GM19397 (cell line): ENCODE measurements at regions not wholly inside any gene's neighbourhood (a gene's known extent, or its start where the extent isn't known, plus 50 kb on each side); places are given as distances from the start of the nearest gene placed in this dataset.
"Not testable (repeated sequence)": the region's sequence is repeated elsewhere in the genome, so short reads cannot be mapped to it uniquely, and the experiment has no call there.

ENCODE experiments used
- ATAC-seq: cut with Tn5 transposase; IDR thresholded peaks from one replicate; pipeline ENCODE4 v1.9.1; 2021; ENCODE audit warnings: mild to moderate bottlenecking, moderate library complexity; ENCODE audit not compliant: unreplicated experiment

DNA sequence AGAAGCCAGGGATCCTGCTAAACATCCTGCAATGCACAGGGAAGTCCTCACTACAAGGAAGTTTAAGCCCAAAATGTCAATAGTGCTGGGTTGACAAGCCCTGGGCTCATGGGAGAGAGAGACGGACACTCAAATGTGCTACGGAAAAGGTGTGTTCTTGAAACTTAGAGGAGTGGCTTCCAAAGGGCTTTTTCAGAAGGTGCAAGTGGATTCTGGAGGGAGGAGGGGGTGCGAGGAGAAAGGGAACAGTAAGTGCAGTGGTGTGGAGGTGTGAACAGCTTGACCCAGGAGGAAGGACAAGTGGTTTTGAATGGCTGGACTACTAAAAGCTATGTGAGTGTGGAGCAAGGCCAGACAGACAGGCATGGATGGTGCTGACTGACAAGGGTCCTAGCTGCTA lies 50.4 kb upstream of the CECR2 start:
- ATAC-seq, result no peak

DNA sequence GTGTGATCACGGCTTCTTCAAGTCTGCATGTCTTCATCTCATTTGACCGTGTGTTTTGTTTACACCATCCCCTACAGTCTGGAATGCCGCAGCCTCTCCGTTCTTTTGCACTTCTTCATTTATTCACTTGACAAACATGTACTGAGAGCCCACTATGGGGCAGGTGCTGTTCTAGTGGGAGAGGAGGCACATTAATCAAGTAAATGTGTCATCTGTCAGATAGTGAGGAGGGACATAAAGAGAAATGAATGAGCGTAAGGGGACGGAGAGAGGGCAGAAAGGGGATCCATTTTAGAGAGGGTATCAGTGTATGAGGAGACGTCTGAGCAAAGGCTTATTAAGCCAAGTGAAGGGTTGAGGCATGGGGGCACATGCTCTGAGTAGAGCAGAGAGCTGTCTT lies 54.0 kb upstream of the CECR2 start:
- no peak for ATAC-seq

DNA sequence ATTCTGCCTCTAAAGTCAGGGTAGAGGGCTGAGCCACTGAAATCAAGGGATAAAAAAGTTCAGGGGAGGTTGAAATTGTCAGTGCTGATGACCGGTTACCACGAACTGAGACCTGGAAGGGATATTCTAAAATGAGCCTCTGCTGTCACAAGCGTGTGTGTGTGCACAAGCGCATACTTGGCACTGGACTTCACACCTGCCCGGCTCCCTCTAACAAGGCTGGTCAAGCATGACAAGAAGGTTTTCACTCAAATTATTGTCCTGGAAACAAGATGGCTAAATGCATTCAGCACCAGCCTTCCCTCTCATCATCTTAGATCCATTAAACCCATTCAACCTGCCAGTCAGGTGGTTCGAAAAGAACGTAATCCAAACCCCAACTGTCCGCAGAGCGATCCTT lies 54.8 kb upstream of the CECR2 start:
- ATAC-seq, result no peak

- ATAC-seq, result no peak
Measured at GRCh38 chr22:17313626-17314025, 55.6 kb upstream of the CECR2 start.

DNA sequence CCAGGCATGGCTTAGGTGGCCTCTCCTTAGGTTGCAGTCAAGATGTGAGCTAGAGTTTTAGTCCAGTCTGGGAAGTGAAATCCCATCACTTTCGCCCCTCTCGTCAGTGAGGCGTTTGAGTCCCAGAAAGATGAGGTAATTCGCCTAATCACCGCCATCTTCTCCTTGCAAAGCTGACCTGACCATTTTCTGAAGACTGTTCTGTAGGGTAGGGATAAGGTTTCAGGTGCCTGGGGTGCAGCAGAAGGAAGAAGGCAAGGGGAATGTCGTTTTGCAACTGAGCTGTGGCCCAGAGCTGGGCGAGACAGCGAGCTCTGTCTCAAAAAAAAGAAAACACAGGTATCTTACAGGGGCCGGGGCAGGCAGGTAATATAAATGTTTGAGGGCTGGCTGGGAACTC lies 61.7 kb upstream of the CECR2 start:
- no peak for ATAC-seq

DNA sequence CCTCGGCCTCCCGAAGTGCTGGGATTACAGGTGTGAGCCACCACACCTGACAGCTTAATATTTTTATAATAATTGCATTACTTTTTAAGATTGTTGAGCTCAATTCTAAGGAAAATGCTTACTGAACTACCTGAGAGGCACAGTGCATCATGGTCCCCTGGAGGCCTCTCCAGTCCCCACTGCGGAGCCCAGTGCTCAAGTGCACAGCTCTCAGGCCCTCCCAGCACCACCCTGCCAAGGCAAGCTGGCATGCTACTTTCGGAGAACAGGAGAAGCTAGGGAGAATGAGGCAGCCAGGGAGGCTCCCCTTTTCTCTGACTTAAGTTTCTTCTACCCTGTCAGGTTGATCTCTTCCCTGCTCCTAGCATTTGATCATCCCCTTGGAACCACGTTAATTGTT lies 64.2 kb upstream of the CECR2 start:
- no peak for ATAC-seq

DNA sequence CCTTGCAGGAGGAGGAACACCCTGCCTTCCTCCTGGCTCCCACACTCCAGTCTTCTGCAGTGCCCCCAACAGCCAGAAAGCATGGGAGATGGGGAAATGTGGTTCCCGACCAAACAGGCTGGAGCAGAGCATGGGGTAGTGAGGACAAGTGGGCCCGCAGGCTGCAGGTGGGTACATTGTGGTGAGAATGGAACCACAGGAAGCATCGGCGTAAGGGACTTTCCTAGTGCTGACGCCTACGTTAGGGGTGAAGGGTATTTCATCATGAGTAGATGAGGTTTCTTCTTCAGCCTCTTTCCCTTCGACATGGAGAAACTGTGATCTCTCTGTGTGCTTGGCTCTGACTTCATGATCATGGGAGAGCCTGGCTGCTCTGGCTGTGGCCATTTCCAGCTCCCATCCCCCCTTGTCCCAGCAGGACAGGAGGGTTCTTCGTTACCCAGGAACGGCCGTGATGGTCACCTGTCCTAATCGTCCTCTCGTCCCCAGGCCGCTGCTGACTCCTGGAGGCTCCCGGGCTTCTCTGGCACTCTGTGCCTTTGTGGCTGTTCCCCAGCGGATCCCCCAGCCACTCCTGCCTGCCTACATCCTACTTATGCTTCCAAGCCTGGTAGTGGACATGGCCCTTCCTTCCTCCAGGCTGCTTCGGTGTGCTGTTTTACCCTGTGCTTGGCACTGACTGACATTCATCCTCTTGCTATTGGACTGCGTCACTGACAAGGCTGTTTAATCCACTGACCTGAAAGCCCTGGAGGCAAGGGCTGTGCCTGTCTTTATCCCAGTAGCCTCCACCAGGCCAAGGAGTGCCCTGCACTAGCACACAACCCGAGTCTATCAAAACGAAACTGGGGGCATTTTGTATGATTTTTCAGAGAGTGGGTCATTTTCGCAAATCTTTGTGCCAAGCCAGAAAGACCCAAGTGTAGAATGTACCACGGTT lies 65.2 kb upstream of the CECR2 start:
- ATAC-seq, result peak; percentile 85

GRCh38 chr22:17303441-17303839 lies 65.8 kb upstream of the CECR2 start:
- no peak for ATAC-seq

GRCh38 chr22:17302616-17303015 lies 66.6 kb upstream of the CECR2 start:
- ATAC-seq, result no peak

GRCh38 chr22:17300926-17301325 lies 68.3 kb upstream of the CECR2 start:
- no peak for ATAC-seq

- not testable (repeated sequence) for ATAC-seq
Measured at GRCh38 chr22:17298805-17299502, 70.3 kb upstream of the CECR2 start.

GRCh38 chr22:17285656-17286055 lies 66.4 kb upstream of the ADA2 start:
- no peak for ATAC-seq

DNA sequence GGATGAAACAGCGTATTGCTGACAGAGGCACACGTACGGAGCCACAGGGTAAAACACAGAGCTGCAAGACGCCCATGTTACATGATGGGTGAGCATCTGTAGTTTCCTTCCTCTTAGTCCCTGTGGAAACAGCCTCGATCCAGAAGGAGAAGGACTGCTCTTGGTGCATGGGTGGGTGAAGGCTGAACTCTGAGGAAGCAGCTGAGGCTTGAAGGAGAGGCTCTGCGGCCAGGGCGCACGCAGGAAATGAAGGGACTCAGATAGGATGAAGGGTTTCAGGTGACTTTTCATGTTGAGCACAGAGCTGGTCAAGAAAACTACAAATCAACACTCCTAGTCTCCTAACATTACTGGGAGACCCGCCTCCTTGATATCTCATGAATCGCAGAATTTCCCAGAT lies 65.7 kb upstream of the ADA2 start:
- no peak for ATAC-seq

DNA sequence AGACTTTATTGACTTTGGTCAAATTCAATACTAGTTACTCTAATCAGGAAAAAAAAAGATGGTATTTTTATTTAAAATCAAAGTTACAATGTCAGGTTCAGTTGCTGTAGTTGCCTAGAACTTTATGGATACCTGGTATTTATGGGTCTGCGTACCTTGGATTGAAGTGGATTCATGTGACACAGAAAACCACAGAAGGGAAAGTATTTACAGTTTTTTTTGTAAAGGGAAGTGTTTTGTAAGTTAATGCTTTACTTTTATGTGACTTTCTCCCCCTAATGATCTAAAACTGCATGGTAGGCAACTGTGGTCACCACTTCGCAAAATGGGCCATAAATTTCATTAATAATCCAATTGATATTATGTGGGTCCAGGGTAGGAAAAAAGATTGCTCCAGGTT lies 65.2 kb upstream of the ADA2 start:
- ATAC-seq, result no peak

DNA sequence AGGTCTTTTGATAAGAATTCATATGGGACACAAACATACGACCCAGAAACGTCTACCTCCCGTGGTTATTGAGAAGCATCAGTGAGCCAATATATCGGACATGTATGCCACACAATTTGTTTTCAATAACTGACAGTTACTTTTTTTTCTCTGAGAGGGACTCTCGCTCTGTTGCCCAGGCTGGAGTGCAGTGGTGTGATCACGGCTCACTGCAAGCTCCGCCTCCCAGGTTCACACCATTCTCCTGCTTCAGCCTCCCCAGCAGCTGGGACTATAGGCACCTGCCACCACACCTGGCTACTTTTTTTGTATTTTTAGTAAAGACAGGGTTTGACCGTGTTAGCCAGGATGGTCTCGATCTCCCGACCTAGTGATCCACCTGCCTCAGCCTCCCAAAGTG lies 64.6 kb upstream of the ADA2 start:
- ATAC-seq, result not testable (repeated sequence)

GRCh38 chr22:17283423-17283822 lies 64.2 kb upstream of the ADA2 start:
- no peak for ATAC-seq

DNA sequence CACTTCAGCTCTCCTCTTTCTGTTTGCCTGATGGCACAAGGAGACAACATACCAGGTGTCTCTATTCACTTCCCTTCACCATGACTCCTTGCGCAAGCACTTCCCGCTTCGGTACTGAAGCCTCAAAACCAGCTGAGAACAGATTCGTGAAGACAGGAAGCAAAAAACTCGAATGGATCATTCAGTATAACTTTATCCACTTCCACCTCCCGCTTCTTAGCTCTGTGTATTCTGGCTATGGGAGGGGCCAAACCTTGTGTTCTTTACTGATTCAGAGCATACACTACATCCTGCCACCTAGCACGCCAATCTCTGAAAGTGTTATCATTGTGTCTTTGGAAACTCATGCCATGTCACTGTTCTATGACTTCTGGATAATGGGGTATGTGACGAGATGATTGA lies 62.2 kb upstream of the ADA2 start:
- ATAC-seq, result no peak

- no peak for ATAC-seq
Measured at GRCh38 chr22:17281026-17281425, 61.8 kb upstream of the ADA2 start.

DNA sequence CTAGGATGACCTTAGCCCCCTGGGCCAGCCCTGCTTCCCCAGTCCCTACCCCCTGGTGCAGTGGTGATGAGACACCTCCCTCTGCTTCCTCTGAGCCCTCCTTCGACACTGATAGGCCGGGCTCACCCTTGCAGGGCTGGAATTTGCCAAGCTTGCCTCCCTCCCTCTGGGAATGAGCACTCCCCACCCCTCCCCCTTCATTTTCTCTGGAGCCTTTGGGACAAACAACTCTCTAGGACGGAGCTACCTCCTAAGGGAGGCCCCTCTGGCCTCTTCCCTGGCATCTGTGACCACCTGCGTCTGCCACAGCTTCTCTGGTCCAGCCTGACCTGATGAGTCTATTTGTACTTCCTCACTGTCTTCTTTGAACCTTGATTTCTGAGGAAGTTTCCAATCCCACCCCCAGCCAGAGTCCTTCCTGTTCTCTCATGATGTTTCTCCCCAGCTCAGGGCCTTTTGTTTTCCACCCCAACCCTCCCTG lies 53.3 kb upstream of the ADA2 start:
- ATAC-seq, result no peak

DNA sequence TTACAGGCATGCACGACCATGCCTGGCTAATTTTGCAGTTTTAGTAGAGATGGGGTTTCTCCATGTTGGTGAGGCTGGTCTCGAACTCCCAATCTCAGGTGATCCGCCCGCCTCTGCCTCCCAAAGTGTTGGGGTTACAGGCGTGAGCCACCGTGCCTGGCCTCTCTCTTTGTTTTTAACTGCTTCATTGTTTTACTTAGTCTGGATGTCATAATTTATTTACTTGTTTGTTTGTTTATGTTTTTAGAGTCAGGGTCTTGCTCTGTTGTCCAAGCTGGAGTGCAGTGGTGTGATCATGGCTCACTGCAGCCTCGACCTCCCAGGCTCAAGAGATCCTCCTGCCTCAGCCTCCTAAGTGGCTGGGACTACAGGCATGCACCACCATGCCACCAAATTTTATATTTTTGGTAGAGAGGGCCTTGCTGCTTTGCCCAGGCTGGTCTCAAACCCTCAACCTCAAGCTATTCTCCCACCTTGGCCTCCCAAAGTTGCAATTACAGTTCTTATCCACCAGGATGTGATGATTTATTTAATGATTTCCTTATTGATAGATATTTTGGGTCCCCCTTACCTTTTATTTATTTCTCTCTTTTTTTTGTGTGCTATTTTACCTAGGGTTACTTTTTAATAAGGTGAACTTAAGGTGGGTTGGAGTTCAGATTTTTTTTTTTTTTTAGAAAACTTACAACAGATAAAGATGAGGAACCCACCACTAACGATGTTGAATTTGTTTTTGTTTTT lies 52.6 kb upstream of the ADA2 start:
- ATAC-seq, result no peak

GRCh38 chr22:17269607-17270261 lies 50.5 kb upstream of the ADA2 start:
- no peak for ATAC-seq
